ENCODE measurements at regions not wholly inside any gene's neighbourhood (a gene's known extent, or its start where the extent isn't known, plus 50 kb on each side); places are given as distances from the start of the nearest gene placed in this dataset.

- TF ChIP-seq EZH2 (IDR thresholded peaks at IDR 0.05; ENCODE audit: low read depth, unreplicated experiment) (no peak), POLR2AphosphoS5 (IDR thresholded peaks at IDR 0.05; ENCODE audit: low read depth) (no peak), CTCF (conservative IDR thresholded peaks at IDR 0.05; ENCODE audit: low read depth in 2 of 2) (no peak), EZH2phosphoT487 (IDR thresholded peaks at IDR 0.05; ENCODE audit: unreplicated experiment) (no peak), ZNF114 (CRISPR knock-in tag; IDR thresholded peaks at IDR 0.05) (no peak), ZNF331 (CRISPR knock-in tag; IDR thresholded peaks at IDR 0.05; ENCODE audit: low read depth) (no peak), JUNB (IDR thresholded peaks at IDR 0.05; ENCODE audit: unreplicated experiment) (no peak), CREB1 (CRISPR knock-in tag; IDR thresholded peaks at IDR 0.05; ENCODE audit: low read depth) (no peak), NANOG (IDR thresholded peaks at IDR 0.05; ENCODE audit: borderline replicate concordance) (no peak), STAT1 (IDR thresholded peaks at IDR 0.05; ENCODE audit: unreplicated experiment) (no peak)
- TF ChIP-seq, protein P1, sequence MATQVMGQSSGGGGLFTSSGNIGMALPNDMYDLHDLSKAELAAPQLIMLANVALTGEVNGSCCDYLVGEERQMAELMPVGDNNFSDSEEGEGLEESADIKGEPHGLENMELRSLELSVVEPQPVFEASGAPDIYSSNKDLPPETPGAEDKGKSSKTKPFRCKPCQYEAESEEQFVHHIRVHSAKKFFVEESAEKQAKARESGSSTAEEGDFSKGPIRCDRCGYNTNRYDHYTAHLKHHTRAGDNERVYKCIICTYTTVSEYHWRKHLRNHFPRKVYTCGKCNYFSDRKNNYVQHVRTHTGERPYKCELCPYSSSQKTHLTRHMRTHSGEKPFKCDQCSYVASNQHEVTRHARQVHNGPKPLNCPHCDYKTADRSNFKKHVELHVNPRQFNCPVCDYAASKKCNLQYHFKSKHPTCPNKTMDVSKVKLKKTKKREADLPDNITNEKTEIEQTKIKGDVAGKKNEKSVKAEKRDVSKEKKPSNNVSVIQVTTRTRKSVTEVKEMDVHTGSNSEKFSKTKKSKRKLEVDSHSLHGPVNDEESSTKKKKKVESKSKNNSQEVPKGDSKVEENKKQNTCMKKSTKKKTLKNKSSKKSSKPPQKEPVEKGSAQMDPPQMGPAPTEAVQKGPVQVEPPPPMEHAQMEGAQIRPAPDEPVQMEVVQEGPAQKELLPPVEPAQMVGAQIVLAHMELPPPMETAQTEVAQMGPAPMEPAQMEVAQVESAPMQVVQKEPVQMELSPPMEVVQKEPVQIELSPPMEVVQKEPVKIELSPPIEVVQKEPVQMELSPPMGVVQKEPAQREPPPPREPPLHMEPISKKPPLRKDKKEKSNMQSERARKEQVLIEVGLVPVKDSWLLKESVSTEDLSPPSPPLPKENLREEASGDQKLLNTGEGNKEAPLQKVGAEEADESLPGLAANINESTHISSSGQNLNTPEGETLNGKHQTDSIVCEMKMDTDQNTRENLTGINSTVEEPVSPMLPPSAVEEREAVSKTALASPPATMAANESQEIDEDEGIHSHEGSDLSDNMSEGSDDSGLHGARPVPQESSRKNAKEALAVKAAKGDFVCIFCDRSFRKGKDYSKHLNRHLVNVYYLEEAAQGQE (IDR thresholded peaks at IDR 0.05; ENCODE audit: unreplicated experiment): no peak
- TF ChIP-seq, protein P2, sequence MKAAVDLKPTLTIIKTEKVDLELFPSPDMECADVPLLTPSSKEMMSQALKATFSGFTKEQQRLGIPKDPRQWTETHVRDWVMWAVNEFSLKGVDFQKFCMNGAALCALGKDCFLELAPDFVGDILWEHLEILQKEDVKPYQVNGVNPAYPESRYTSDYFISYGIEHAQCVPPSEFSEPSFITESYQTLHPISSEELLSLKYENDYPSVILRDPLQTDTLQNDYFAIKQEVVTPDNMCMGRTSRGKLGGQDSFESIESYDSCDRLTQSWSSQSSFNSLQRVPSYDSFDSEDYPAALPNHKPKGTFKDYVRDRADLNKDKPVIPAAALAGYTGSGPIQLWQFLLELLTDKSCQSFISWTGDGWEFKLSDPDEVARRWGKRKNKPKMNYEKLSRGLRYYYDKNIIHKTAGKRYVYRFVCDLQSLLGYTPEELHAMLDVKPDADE (IDR thresholded peaks at IDR 0.05): no peak
These were observed 61.4 kb upstream of the GPR6 start for GRCh38 chr6:109916759-109917158.

All from GM23338 (cell line).